ENCODE measurements at regions not wholly inside any gene's neighbourhood (a gene's known extent, or its start where the extent isn't known, plus 50 kb on each side); places are given as distances from the start of the nearest gene placed in this dataset.
A peak's percentile ranks its signal among the peaks of the same experiment; 100 is the strongest.
"Not testable (repeated sequence)": the region's sequence is repeated elsewhere in the genome, so short reads cannot be mapped to it uniquely, and the experiment has no call there.

GRCh38 chr1:95876276-95876675, 642.3 kb downstream of the RWDD3 start:
- no peaks in the 10 kb centered on the region for H3K4me1 ChIP-seq (ENCODE audit: control insufficient read depth, insufficient read depth, low read length)
- no peak overlapping the region for H3K4me3 ChIP-seq (ENCODE audit: low read depth, low read length)
- peaks cover 14% of the 10 kb centered on the region; the same call in 1 of the 2 replicates for H3K9me3 ChIP-seq (ENCODE audit: control insufficient read depth, insufficient read depth, low read length)
- H3K9ac ChIP-seq (ENCODE audit: low read depth, low read length): no peak overlapping the region
- H3K36me3 ChIP-seq (ENCODE audit: control insufficient read depth, insufficient read depth, low read length): no peaks in the 10 kb centered on the region
- H3K27me3 ChIP-seq (ENCODE audit: control insufficient read depth, insufficient read depth, low read length): no peaks in the 10 kb centered on the region
- no peak overlapping the region for H3K27ac ChIP-seq (ENCODE audit: low read depth, low read length)

GRCh38 chr1:95879498-95880050, 645.6 kb downstream of the RWDD3 start:
- Histone ChIP-seq H3K4me1 (ENCODE audit: control insufficient read depth, insufficient read depth, low read length) (no peaks in the 10 kb centered on the region), H3K9ac (ENCODE audit: low read depth, low read length) (no peak overlapping the region), H3K4me3 (ENCODE audit: low read depth, low read length) (no peak overlapping the region), H3K9me3 (ENCODE audit: control insufficient read depth, insufficient read depth, low read length) (peaks cover 14% of the 10 kb centered on the region; the same call in 1 of the 2 replicates), H3K27ac (ENCODE audit: low read depth, low read length) (no peak overlapping the region), H3K36me3 (ENCODE audit: control insufficient read depth, insufficient read depth, low read length) (no peaks in the 10 kb centered on the region), H3K27me3 (ENCODE audit: control insufficient read depth, insufficient read depth, low read length) (no peaks in the 10 kb centered on the region)

GRCh38 chr1:95888941-95889390, 655.0 kb downstream of the RWDD3 start:
- Histone ChIP-seq H3K4me3 (ENCODE audit: low read depth, low read length) (no peak overlapping the region), H3K27ac (ENCODE audit: low read depth, low read length) (peak overlapping the region; percentile 11), H3K9me3 (ENCODE audit: control insufficient read depth, insufficient read depth, low read length) (no peaks in the 10 kb centered on the region), H3K27me3 (ENCODE audit: control insufficient read depth, insufficient read depth, low read length) (no peaks in the 10 kb centered on the region), H3K36me3 (ENCODE audit: control insufficient read depth, insufficient read depth, low read length) (no peaks in the 10 kb centered on the region), H3K9ac (ENCODE audit: low read depth, low read length) (no peak overlapping the region), H3K4me1 (ENCODE audit: control insufficient read depth, insufficient read depth, low read length) (peaks cover 8% of the 10 kb centered on the region)

GRCh38 chr1:95889400-95889799, 655.4 kb downstream of the RWDD3 start:
- H3K9me3 ChIP-seq (ENCODE audit: control insufficient read depth, insufficient read depth, low read length): no peaks in the 10 kb centered on the region
- peaks cover 8% of the 10 kb centered on the region for H3K4me1 ChIP-seq (ENCODE audit: control insufficient read depth, insufficient read depth, low read length)
- H3K9ac ChIP-seq (ENCODE audit: low read depth, low read length): no peak overlapping the region
- no peak overlapping the region for H3K4me3 ChIP-seq (ENCODE audit: low read depth, low read length)
- no peaks in the 10 kb centered on the region for H3K27me3 ChIP-seq (ENCODE audit: control insufficient read depth, insufficient read depth, low read length)
- H3K27ac ChIP-seq (ENCODE audit: low read depth, low read length): peak overlapping the region; percentile 11
- no peaks in the 10 kb centered on the region for H3K36me3 ChIP-seq (ENCODE audit: control insufficient read depth, insufficient read depth, low read length)

- Histone ChIP-seq H3K36me3 (ENCODE audit: control insufficient read depth, insufficient read depth, low read length) (no peaks in the 10 kb centered on the region), H3K4me1 (ENCODE audit: control insufficient read depth, insufficient read depth, low read length) (peaks cover 6% of the 10 kb centered on the region), H3K27ac (ENCODE audit: low read depth, low read length) (no peak overlapping the region), H3K9me3 (ENCODE audit: control insufficient read depth, insufficient read depth, low read length) (peaks cover 29% of the 10 kb centered on the region), H3K9ac (ENCODE audit: low read depth, low read length) (no peak overlapping the region), H3K27me3 (ENCODE audit: control insufficient read depth, insufficient read depth, low read length) (no peaks in the 10 kb centered on the region), H3K4me3 (ENCODE audit: low read depth, low read length) (no peak overlapping the region)
Measured at GRCh38 chr1:95893921-95894320, 659.9 kb downstream of the RWDD3 start.

- no peaks in the 10 kb centered on the region for H3K36me3 ChIP-seq (ENCODE audit: control insufficient read depth, insufficient read depth, low read length)
- H3K27me3 ChIP-seq (ENCODE audit: control insufficient read depth, insufficient read depth, low read length): no peaks in the 10 kb centered on the region
- H3K4me3 ChIP-seq (ENCODE audit: low read depth, low read length): no peak overlapping the region
- no peak overlapping the region for H3K27ac ChIP-seq (ENCODE audit: low read depth, low read length)
- no peak overlapping the region for H3K9ac ChIP-seq (ENCODE audit: low read depth, low read length)
- peaks cover 18% of the 10 kb centered on the region for H3K9me3 ChIP-seq (ENCODE audit: control insufficient read depth, insufficient read depth, low read length)
- H3K4me1 ChIP-seq (ENCODE audit: control insufficient read depth, insufficient read depth, low read length): no peaks in the 10 kb centered on the region
Measured at GRCh38 chr1:95903060-95903459, 669.0 kb downstream of the RWDD3 start.

GRCh38 chr1:95905818-95906395, 671.9 kb downstream of the RWDD3 start:
- Histone ChIP-seq H3K9ac (ENCODE audit: low read depth, low read length) (no peak overlapping the region), H3K4me3 (ENCODE audit: low read depth, low read length) (no peak overlapping the region), H3K27me3 (ENCODE audit: control insufficient read depth, insufficient read depth, low read length) (no peaks in the 10 kb centered on the region), H3K36me3 (ENCODE audit: control insufficient read depth, insufficient read depth, low read length) (no peaks in the 10 kb centered on the region), H3K9me3 (ENCODE audit: control insufficient read depth, insufficient read depth, low read length) (peaks cover 8% of the 10 kb centered on the region; the same call in 1 of the 2 replicates), H3K27ac (ENCODE audit: low read depth, low read length) (no peak overlapping the region), H3K4me1 (ENCODE audit: control insufficient read depth, insufficient read depth, low read length) (no peaks in the 10 kb centered on the region)

- not testable (repeated sequence) for H3K27ac ChIP-seq (ENCODE audit: low read depth, low read length); H3K4me3 ChIP-seq (ENCODE audit: low read depth, low read length); H3K9ac ChIP-seq (ENCODE audit: low read depth, low read length); H3K4me1 ChIP-seq (ENCODE audit: control insufficient read depth, insufficient read depth, low read length); H3K36me3 ChIP-seq (ENCODE audit: control insufficient read depth, insufficient read depth, low read length); H3K27me3 ChIP-seq (ENCODE audit: control insufficient read depth, insufficient read depth, low read length)
- peaks cover 22% of the 10 kb centered on the region for H3K9me3 ChIP-seq (ENCODE audit: control insufficient read depth, insufficient read depth, low read length)
Measured at GRCh38 chr1:95911739-95912138, 677.7 kb downstream of the RWDD3 start.

GRCh38 chr1:95916616-95917015, 682.6 kb downstream of the RWDD3 start:
- no peaks in the 10 kb centered on the region for H3K4me1 ChIP-seq (ENCODE audit: control insufficient read depth, insufficient read depth, low read length)
- no peak overlapping the region for H3K4me3 ChIP-seq (ENCODE audit: low read depth, low read length)
- H3K36me3 ChIP-seq (ENCODE audit: control insufficient read depth, insufficient read depth, low read length): no peaks in the 10 kb centered on the region
- H3K27ac ChIP-seq (ENCODE audit: low read depth, low read length): no peak overlapping the region
- H3K9ac ChIP-seq (ENCODE audit: low read depth, low read length): no peak overlapping the region
- H3K27me3 ChIP-seq (ENCODE audit: control insufficient read depth, insufficient read depth, low read length): no peaks in the 10 kb centered on the region
- peaks cover 10% of the 10 kb centered on the region for H3K9me3 ChIP-seq (ENCODE audit: control insufficient read depth, insufficient read depth, low read length)

GRCh38 chr1:95924684-95925083, 690.7 kb downstream of the RWDD3 start:
- no peaks in the 10 kb centered on the region for H3K36me3 ChIP-seq (ENCODE audit: control insufficient read depth, insufficient read depth, low read length)
- no peaks in the 10 kb centered on the region for H3K4me1 ChIP-seq (ENCODE audit: control insufficient read depth, insufficient read depth, low read length)
- no peak overlapping the region for H3K4me3 ChIP-seq (ENCODE audit: low read depth, low read length)
- no peaks in the 10 kb centered on the region for H3K27me3 ChIP-seq (ENCODE audit: control insufficient read depth, insufficient read depth, low read length)
- no peak overlapping the region for H3K9ac ChIP-seq (ENCODE audit: low read depth, low read length)
- H3K27ac ChIP-seq (ENCODE audit: low read depth, low read length): no peak overlapping the region
- H3K9me3 ChIP-seq (ENCODE audit: control insufficient read depth, insufficient read depth, low read length): no peaks in the 10 kb centered on the region

- Histone ChIP-seq H3K4me3 (ENCODE audit: low read depth, low read length) (no peak overlapping the region), H3K9me3 (ENCODE audit: control insufficient read depth, insufficient read depth, low read length) (no peaks in the 10 kb centered on the region), H3K9ac (ENCODE audit: low read depth, low read length) (no peak overlapping the region), H3K27me3 (ENCODE audit: control insufficient read depth, insufficient read depth, low read length) (no peaks in the 10 kb centered on the region), H3K36me3 (ENCODE audit: control insufficient read depth, insufficient read depth, low read length) (no peaks in the 10 kb centered on the region), H3K4me1 (ENCODE audit: control insufficient read depth, insufficient read depth, low read length) (no peaks in the 10 kb centered on the region), H3K27ac (ENCODE audit: low read depth, low read length) (no peak overlapping the region)
Measured at GRCh38 chr1:95926331-95926730, 692.3 kb downstream of the RWDD3 start.

All from HUES48 (cell line).